Thymus (tissue), 11 donors: ENCODE measurements at regions not wholly inside any gene's neighbourhood (a gene's known extent, or its start where the extent isn't known, plus 50 kb on each side); places are given as distances from the start of the nearest gene placed in this dataset.
"Not testable (repeated sequence)": the region's sequence is repeated elsewhere in the genome, so short reads cannot be mapped to it uniquely, and the experiment has no call there.

ENCODE experiments used
- DNase-seq, 9 donors: peaks; one replicate each; pipeline ENCODE4 v3.0.0-alpha.2; 2013; ENCODE audit warnings: low spot score in 9 of 9, low read depth in 6 of 9, missing footprints in 1 of 9
- H3K27ac ChIP-seq, 2 donors: one replicate each; pipeline ENCODE4 v1.5.1; 2013; ENCODE audit warnings: control low read depth in 1 of 2, low read depth in 1 of 2, low read length in 1 of 2, mild to moderate bottlenecking in 1 of 2, moderate library complexity in 1 of 2
- H3K27me3 ChIP-seq, 2 donors: one replicate each; pipeline ENCODE4 v1.5.1; 2013; ENCODE audit warnings: low read length in 1 of 2; ENCODE audit not compliant: control insufficient read depth in 2 of 2, insufficient read depth in 1 of 2
- H3K36me3 ChIP-seq, 2 donors: one replicate each; pipeline ENCODE4 v1.5.1; 2013; ENCODE audit warnings: low read length in 1 of 2, mild to moderate bottlenecking in 1 of 2, moderate library complexity in 1 of 2; ENCODE audit not compliant: control insufficient read depth in 2 of 2, insufficient read depth in 2 of 2
- H3K4me1 ChIP-seq, 2 donors: one replicate each; pipeline ENCODE4 v1.5.1; 2013; ENCODE audit warnings: low read length in 2 of 2; ENCODE audit not compliant: control insufficient read depth in 2 of 2, insufficient read depth in 2 of 2
- H3K4me3 ChIP-seq, 2 donors: one replicate each; pipeline ENCODE4 v1.5.1; 2013; ENCODE audit warnings: low read length in 2 of 2, control low read depth in 1 of 2, mild to moderate bottlenecking in 1 of 2
- H3K9me3 ChIP-seq, 2 donors: one replicate each; pipeline ENCODE4 v1.5.1; 2013; ENCODE audit warnings: low read length in 1 of 2, mild to moderate bottlenecking in 1 of 2; ENCODE audit not compliant: control insufficient read depth in 2 of 2, insufficient read depth in 1 of 2
- WGBS: extraction: QIAGEN DNeasy Blood & Tissue Kit; methylation state at CpG from one replicate; pipeline ENCODE4 v1.1.7; 2013; 5-methylcytosine and 5-hydroxymethylcytosine counted together
- donor health status: healthy.

DNA sequence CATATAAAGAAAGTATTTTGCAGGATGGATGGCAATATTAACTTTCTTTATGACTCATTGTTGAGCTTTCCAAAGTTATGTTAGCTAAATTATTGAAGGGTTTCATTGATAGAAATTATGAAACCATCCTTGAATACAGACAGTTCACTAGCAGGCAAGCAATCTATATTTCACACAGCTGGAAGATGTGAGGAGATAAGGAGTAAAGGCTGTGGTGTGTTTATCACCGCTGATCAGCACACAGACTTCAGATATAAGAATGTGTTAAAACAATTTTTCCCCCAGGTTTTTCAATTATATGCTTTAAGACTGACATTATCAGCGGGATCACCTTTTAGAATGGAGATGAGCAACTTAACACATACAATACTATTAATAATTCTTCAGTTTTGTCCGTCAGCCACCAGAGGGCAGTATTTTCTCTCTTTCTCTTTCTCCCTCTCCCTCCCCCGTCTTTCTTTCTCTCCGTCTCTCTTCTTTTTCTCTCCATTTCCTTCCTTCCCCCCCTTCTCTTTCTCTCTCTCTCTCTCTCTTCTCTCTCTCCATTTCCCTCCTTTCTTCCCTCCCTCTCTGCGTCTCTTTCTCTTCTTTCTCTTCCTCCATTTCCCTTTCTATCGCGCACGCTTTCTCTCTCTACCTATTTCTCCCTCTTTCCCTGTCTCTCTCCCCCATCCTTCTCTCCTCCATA is 62.9 kb upstream of the FAM171A1 start:
- H3K27me3 ChIP-seq = no peaks in the 10 kb centered on the region
- H3K4me3 ChIP-seq = no peak overlapping the region
- WGBS = 26% methylated on average over 9 of the region's 9 CpGs
- H3K9me3 ChIP-seq = no peaks in the 10 kb centered on the region
- no peaks in the 10 kb centered on the region for H3K36me3 ChIP-seq
- peak in 8 of 9 donors; percentile 21 to 70 (median 49) for DNase-seq
- no peak overlapping the region for H3K27ac ChIP-seq
- no peaks in the 10 kb centered on the region for H3K4me1 ChIP-seq

DNA sequence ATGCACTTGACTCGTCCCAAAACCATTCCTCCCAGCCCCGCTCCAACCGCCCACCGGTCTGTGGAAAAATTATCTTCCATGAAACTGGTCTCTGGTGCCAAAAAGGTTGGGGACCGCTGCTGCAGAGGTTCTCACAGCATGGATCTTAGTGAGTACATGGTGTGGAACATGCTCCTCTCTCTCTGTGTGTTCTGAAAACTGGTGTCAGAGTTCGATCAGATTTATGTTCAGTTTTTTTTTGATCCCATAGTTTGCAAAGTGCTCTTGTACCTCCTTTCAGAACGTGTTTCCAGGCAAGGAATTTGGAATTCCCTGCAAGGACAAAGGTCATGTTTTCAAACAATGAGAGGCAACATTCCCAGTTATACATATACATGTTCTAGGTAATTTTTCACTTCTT is 61.2 kb upstream of the FAM171A1 start:
- WGBS = 87% methylated on average over 7 of the region's 7 CpGs
- no peak overlapping the region for H3K4me3 ChIP-seq
- no peaks in the 10 kb centered on the region for H3K4me1 ChIP-seq

DNA sequence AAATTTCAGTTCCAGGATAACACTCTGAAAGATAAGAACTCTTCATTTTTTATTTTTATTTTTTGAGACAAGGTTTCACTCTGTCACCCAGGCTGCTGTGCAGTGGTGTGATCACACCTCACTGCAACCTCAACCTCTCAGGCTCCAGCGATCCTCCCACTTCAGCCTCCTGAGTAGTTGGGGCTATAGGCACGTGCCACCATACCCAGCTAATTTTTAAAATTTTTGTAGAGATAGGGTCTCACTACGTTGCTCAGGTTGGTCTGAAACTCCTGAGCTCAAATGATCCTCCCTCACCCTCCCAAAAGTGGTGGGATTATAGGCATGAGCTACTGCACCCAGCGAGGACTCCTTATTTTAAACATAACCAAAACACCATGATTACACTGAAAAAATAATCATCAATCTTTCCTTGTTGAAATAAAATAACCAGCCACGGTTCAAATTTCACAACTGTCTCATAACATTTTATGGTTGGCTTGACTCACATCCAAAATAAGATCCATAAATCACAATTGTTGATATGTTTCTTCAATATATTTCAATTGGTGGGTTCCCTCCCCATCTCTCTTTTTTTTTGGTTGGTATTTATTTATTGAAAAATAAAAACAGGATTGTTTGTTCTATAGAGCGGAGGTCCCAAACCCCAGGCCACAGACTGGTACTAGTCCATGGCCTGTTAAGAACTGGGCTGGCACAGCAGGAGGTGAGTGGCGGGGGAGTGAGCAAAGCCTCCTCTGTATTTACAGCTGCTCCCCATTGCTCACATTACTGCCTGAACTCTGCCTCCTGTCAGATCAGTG is 60.1 kb upstream of the FAM171A1 start:
- no peak overlapping the region for H3K4me3 ChIP-seq
- no peaks in the 10 kb centered on the region for H3K9me3 ChIP-seq
- no peak overlapping the region for H3K27ac ChIP-seq
- DNase-seq = no peak
- WGBS = 85% methylated on average over 7 of the region's 7 CpGs
- no peaks in the 10 kb centered on the region for H3K36me3 ChIP-seq
- H3K27me3 ChIP-seq = peaks cover 0 to 2% of the 10 kb centered on the region in 2 donors
- H3K4me1 ChIP-seq = no peaks in the 10 kb centered on the region

More for the DNA sequence above, 61.2 kb upstream of the FAM171A1 start:
- Histone ChIP-seq H3K9me3 (no peaks in the 10 kb centered on the region), H3K36me3 (no peaks in the 10 kb centered on the region), H3K27ac (no peak overlapping the region), H3K27me3 (peaks cover 0 to 2% of the 10 kb centered on the region in 2 donors)
- DNase-seq = no peak

- H3K27ac ChIP-seq = no peak overlapping the region
- H3K4me1 ChIP-seq = no peaks in the 10 kb centered on the region
- peaks cover 0 to 2% of the 10 kb centered on the region in 2 donors for H3K27me3 ChIP-seq
- no peak for DNase-seq
- 87% methylated on average over 2 of the region's 2 CpGs for WGBS
- H3K36me3 ChIP-seq = no peaks in the 10 kb centered on the region
- no peaks in the 10 kb centered on the region for H3K9me3 ChIP-seq
- no peak overlapping the region for H3K4me3 ChIP-seq
These were observed 57.6 kb upstream of the FAM171A1 start for GRCh38 chr10:15428681-15429080.

DNA sequence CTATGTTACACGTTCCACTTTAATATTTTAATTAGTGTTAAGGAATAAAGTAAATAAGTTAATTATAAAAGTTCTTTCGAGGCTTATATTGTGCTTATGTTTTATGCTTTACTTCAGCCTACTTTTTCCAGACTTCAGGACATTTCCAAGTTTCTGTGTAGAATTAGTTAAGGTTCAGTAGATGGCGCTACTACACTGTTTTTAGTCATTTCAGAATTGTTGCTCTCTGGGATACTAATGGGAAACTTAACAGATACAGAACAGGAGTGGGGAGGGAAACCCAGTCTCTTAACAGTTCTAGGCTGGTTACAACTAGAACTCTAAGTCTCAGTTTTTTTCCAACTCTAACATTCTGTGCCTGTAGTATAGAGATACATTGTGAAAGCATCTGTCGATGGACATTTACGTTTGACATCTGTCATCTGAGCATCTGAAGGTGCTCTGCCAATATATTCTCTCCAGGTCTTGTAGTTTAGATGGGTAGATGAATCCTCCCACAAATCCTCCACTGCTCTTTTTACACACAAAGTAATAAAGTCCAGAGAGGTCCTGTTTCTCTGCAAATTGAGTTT is 56.8 kb upstream of the FAM171A1 start:
- H3K4me1 ChIP-seq = no peaks in the 10 kb centered on the region
- 40% methylated on average over 5 of the region's 5 CpGs for WGBS
- H3K9me3 ChIP-seq = no peaks in the 10 kb centered on the region
- H3K4me3 ChIP-seq = no peak overlapping the region
- no peaks in the 10 kb centered on the region for H3K36me3 ChIP-seq
- H3K27me3 ChIP-seq = peaks cover 0 to 2% of the 10 kb centered on the region in 2 donors
- DNase-seq = peak in 3 of 9 donors; percentile 9 to 30 (median 12)
- no peak overlapping the region for H3K27ac ChIP-seq

- H3K9me3 ChIP-seq = no peaks in the 10 kb centered on the region
- WGBS = 74% methylated on average over 15 of the region's 15 CpGs
- DNase-seq = peak in 2 of 9 donors; percentile 13 to 33
- no peak overlapping the region for H3K27ac ChIP-seq
- H3K4me1 ChIP-seq = no peaks in the 10 kb centered on the region
- no peak overlapping the region for H3K4me3 ChIP-seq
- H3K36me3 ChIP-seq = no peaks in the 10 kb centered on the region
- H3K27me3 ChIP-seq = peaks cover 0 to 2% of the 10 kb centered on the region in 2 donors
These were observed 55.5 kb upstream of the FAM171A1 start for GRCh38 chr10:15426558-15426957.

DNA sequence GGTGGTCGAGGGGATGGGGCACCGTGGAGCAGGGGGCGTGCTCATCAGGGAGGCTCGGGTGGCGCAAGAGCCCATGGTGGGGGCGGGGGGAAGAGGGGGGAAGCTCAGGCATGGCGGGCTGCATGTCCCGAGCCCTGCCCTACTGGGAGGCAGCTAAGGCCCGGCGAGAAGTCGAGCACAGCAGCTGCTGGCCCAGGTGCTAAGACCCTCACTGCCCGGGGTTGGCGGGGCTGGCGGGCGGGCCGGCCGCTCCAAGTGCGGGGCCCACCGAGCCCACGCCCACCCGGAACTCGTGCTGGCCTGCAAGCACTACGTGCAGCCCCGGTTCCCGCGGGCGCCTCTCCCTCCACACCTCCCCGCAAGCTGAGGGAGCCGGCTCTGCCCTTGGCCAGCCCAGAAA is 55.0 kb upstream of the FAM171A1 start:
- Histone ChIP-seq H3K27ac (no peak overlapping the region), H3K36me3 (no peaks in the 10 kb centered on the region), H3K27me3 (peaks cover 0 to 2% of the 10 kb centered on the region in 2 donors), H3K4me1 (no peaks in the 10 kb centered on the region), H3K4me3 (no peak overlapping the region), H3K9me3 (no peaks in the 10 kb centered on the region)
- 95% methylated on average over 29 of the region's 29 CpGs for whole genome bisulfite sequencing
- DNase-seq = no peak

- H3K27ac ChIP-seq, H3K27me3 ChIP-seq, H3K4me3 ChIP-seq, H3K4me1 ChIP-seq, DNase-seq, H3K9me3 ChIP-seq, H3K36me3 ChIP-seq: not testable (repeated sequence)
- WGBS = 96% methylated on average over 4 of the region's 4 CpGs
These were observed 50.8 kb upstream of the FAM171A1 start for GRCh38 chr10:15421875-15422274.
